Stimulated activated naive CD8-positive, alpha-beta T cell treated with anti-CD3 and anti-CD28 coated beads, Interleukin-15, amount 100 ng/mL, for 72 hours (primary cell): ENCODE measurements at regions not wholly inside any gene's neighbourhood (a gene's known extent, or its start where the extent isn't known, plus 50 kb on each side); places are given as distances from the start of the nearest gene placed in this dataset.

Experiments
- ATAC-seq: fragments of 150-1000 bp; cut with Tn5 transposase; 2 replicates; pipeline ENCODE4 v1.10.0; 2021; ENCODE audit warnings: mild to moderate bottlenecking, moderate library complexity
- DNase-seq, 2 donors: peaks; one replicate each; pipeline ENCODE4 v3.0.0; 2021 to 2022
- H3K27ac Mint-ChIP-seq, 2 donors: one replicate each; pipeline ENCODE4 v1.8.0; 2022; ENCODE audit warnings: mild to moderate bottlenecking in 2 of 2, mixed read lengths in 2 of 2, moderate library complexity in 2 of 2
- H3K27me3 Mint-ChIP-seq: one replicate; pipeline ENCODE4 v1.8.0; 2022; ENCODE audit warnings: mixed read lengths
- H3K4me1 Mint-ChIP-seq: one replicate; pipeline ENCODE4 v1.8.0; 2022; ENCODE audit warnings: mild to moderate bottlenecking, mixed read lengths
- H3K4me3 Mint-ChIP-seq, 2 donors: one replicate each; pipeline ENCODE4 v1.8.0; 2022; ENCODE audit warnings: mild to moderate bottlenecking in 2 of 2, mixed read lengths in 2 of 2, moderate library complexity in 1 of 2
- H3K9me3 Mint-ChIP-seq, 2 donors: one replicate each; pipeline ENCODE4 v1.8.0; 2022; ENCODE audit warnings: mixed read lengths in 2 of 2

DNA sequence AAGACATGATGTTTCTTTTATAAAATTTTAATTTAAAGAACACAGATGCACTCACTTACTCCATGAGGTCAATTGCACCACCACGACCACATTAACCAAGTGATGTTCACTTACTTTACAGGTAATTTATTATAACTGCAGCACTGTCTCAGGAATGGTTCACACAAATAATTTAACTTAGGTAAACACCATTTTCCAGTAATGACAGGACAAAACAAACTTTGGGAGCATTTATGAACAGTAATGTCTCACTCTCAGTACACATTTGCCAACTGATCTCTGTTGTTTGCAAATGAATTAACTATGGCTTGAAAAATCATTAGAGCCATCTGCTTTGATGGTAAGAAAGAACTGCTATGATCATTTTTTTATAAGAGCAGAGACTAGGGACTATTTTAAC lies 150.4 kb downstream of the ETV1 start:
- Mint-ChIP-seq H3K27ac (no peak overlapping the region), H3K9me3 (no peaks in the 10 kb centered on the region), H3K4me1 (no peaks in the 10 kb centered on the region), H3K27me3 (peaks cover 8% of the 10 kb centered on the region), H3K4me3 (no peak overlapping the region)
- no peak for ATAC-seq
- no peak for DNase-seq
